Osteoblast (primary cell): ENCODE measurements at regions not wholly inside any gene's neighbourhood (a gene's known extent, or its start where the extent isn't known, plus 50 kb on each side); places are given as distances from the start of the nearest gene placed in this dataset.

Experiments
- DNase-seq: peaks from one replicate; pipeline ENCODE4 v3.0.0; 2011; ENCODE audit warnings: low spot score, mixed read lengths; ENCODE audit not compliant: insufficient read length; ENCODE audit errors: missing footprints
- H2AFZ ChIP-seq: 2 replicates; pipeline ENCODE4 v1.6.0; 2011; ENCODE audit warnings: mild to moderate bottlenecking, low read length
- H3K27ac ChIP-seq: 2 replicates; pipeline ENCODE4 v1.5.1; 2011; ENCODE audit warnings: mild to moderate bottlenecking, low read depth, low read length, moderate library complexity
- H3K27me3 ChIP-seq: 2 replicates; pipeline ENCODE4 v1.6.0; 2012; ENCODE audit warnings: mild to moderate bottlenecking, control low read depth, inconsistent platforms, low read length, moderate library complexity; ENCODE audit not compliant: insufficient read depth
- H3K36me3 ChIP-seq: 2 replicates; pipeline ENCODE4 v1.5.1; 2011; ENCODE audit warnings: mild to moderate bottlenecking, low read length, control low read depth, moderate library complexity; ENCODE audit not compliant: insufficient read depth
- H3K4me1 ChIP-seq: 2 replicates; pipeline ENCODE4 v1.5.1; 2011; ENCODE audit warnings: mild to moderate bottlenecking, low read length, control low read depth, moderate library complexity; ENCODE audit not compliant: insufficient read depth
- H3K4me2 ChIP-seq: 2 replicates; pipeline ENCODE4 v1.6.0; 2011; ENCODE audit warnings: mild to moderate bottlenecking, low read length; ENCODE audit not compliant: insufficient read depth
- H3K4me3 ChIP-seq: fragments of 200-600 bp; sonication (generic); 3 replicates; pipeline ENCODE4 v1.5.1; 2012; ENCODE audit warnings: mild to moderate bottlenecking, low read length, inconsistent platforms; ENCODE audit not compliant: insufficient read depth
- H3K79me2 ChIP-seq: 2 replicates; pipeline ENCODE4 v1.6.0; 2012; ENCODE audit warnings: mild to moderate bottlenecking, low read length, control low read depth, inconsistent platforms; ENCODE audit not compliant: insufficient read depth
- H3K9me3 ChIP-seq: 2 replicates; pipeline ENCODE4 v1.5.1; 2011; ENCODE audit warnings: low read depth, low read length, control low read depth
- H4K20me1 ChIP-seq: 2 replicates; pipeline ENCODE4 v1.6.0; 2012; ENCODE audit warnings: mild to moderate bottlenecking, low read length, control low read depth; ENCODE audit not compliant: insufficient read depth
- TF ChIP-seq, protein P1 (sequence below): IDR thresholded peaks from 2 replicates; pipeline ENCODE4 v1.5.1; 2011; ENCODE audit warnings: mild to moderate bottlenecking, low read depth, low read length, moderate library complexity; ENCODE audit errors: extremely low read depth

DNA sequence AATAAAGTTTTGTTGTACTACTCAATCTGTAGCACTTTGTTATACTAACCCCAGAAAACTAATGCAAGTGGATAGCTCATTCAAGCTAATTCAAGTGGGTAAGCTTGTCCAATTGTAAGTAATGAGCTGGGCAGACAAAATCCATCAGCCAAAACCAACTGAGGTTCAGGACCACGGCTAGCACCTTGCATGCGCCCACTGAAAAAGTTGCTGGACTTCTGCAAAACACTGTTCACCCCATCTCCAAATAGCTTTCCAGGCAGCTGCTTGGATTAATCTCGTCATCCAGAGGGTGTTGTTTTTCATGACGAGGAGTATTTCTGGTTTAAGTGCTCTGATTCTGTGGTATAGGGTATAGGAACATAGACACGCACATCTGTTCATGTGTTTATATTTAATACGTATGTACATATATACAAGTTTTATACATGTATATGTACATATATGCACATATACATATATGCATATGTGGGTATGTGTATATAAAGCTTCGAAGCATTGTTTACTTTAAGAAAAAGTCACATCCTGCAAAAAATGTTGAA, 307.5 kb downstream of the GALR1 start:
- no peak for DNase-seq

DNA sequence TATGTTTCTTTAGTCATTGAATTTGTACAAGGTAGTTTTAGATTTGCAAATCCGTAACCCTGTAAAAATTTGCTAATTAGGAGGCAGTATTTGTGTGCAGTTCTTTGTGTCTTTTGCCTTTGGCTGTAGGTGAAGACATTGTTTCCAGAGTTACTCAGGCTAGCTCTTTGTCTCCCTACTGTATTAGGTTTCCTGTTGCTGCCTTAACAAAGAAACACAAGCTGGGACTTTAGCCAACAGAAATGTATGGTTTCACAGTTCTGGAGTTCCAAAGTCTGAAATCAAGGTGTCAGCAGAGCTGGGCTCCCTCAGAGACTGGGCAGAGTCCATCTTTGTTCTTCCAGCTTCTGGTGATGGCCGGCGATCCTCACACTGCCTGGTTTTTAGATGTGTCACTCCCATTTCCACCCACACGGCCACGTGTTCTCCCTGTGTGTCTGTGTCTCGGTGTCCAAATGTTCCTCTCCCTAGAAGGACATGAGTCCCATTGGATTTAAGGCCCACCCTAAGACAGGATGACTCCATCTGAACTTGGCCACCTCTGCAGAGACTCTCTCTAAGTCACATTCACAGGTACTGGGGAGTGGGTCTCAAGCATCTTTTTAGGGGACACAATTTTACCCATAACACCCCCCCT, 309.7 kb downstream of the GALR1 start:
- DNase-seq: no peak
- H3K4me2 ChIP-seq: no peak overlapping the region
- no peaks in the 10 kb centered on the region for H3K79me2 ChIP-seq
- H3K4me1 ChIP-seq: no peaks in the 10 kb centered on the region
- H2AFZ ChIP-seq: no peak overlapping the region
- H3K27ac ChIP-seq: no peak overlapping the region
- no peak overlapping the region for H3K4me3 ChIP-seq
- no peaks in the 10 kb centered on the region for H3K9me3 ChIP-seq
- H4K20me1 ChIP-seq: no peaks in the 10 kb centered on the region
- no peaks in the 10 kb centered on the region for H3K27me3 ChIP-seq
- H3K36me3 ChIP-seq: no peaks in the 10 kb centered on the region
- TF ChIP-seq, protein P1, sequence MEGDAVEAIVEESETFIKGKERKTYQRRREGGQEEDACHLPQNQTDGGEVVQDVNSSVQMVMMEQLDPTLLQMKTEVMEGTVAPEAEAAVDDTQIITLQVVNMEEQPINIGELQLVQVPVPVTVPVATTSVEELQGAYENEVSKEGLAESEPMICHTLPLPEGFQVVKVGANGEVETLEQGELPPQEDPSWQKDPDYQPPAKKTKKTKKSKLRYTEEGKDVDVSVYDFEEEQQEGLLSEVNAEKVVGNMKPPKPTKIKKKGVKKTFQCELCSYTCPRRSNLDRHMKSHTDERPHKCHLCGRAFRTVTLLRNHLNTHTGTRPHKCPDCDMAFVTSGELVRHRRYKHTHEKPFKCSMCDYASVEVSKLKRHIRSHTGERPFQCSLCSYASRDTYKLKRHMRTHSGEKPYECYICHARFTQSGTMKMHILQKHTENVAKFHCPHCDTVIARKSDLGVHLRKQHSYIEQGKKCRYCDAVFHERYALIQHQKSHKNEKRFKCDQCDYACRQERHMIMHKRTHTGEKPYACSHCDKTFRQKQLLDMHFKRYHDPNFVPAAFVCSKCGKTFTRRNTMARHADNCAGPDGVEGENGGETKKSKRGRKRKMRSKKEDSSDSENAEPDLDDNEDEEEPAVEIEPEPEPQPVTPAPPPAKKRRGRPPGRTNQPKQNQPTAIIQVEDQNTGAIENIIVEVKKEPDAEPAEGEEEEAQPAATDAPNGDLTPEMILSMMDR: no peak

More for the DNA sequence above, 307.5 kb downstream of the GALR1 start:
- Histone ChIP-seq H3K4me2 (no peak overlapping the region), H3K4me3 (no peak overlapping the region), H3K27me3 (no peaks in the 10 kb centered on the region), H4K20me1 (no peaks in the 10 kb centered on the region), H3K79me2 (no peaks in the 10 kb centered on the region), H3K4me1 (no peaks in the 10 kb centered on the region), H3K9me3 (no peaks in the 10 kb centered on the region), H3K27ac (no peak overlapping the region), H2AFZ (no peak overlapping the region), H3K36me3 (no peaks in the 10 kb centered on the region)
- TF ChIP-seq, protein P1: no peak

DNA sequence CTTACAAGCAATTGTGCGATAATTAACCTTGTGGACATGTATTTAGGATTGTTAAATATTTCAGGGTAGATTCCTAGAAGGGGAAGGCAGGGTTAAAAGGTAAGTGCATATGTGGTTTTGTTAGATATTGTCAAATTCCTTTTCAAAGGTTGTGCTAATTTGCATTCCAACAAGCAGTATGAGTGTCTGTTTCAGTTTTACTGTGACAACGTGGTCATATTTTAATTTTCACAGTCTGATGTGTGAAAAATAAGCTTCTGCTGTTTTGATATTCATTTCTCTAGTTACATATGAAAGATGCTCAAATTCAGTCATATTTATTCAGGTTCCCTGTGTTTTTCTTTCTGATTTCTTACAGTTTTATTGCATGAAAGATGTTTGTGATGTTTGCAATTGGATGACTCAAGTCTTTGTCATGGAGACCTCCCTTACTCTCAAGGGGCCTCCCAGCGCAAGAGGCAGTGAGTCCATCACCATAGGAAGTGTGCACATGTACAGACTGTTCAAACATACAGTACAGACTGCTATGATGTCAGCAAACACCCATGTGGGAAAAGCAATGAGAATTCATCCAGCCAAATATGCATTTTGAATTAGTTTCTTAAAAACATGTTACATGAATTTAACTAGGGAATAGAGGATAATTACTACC, 310.8 kb downstream of the GALR1 start:
- no peak for DNase-seq
- Histone ChIP-seq H3K79me2 (no peaks in the 10 kb centered on the region), H3K4me2 (no peak overlapping the region), H3K9me3 (no peaks in the 10 kb centered on the region), H3K4me1 (no peaks in the 10 kb centered on the region), H3K27me3 (no peaks in the 10 kb centered on the region), H3K36me3 (no peaks in the 10 kb centered on the region), H4K20me1 (no peaks in the 10 kb centered on the region), H3K27ac (no peak overlapping the region), H2AFZ (no peak overlapping the region), H3K4me3 (no peak overlapping the region)
- TF ChIP-seq, protein P1: no peak

DNA sequence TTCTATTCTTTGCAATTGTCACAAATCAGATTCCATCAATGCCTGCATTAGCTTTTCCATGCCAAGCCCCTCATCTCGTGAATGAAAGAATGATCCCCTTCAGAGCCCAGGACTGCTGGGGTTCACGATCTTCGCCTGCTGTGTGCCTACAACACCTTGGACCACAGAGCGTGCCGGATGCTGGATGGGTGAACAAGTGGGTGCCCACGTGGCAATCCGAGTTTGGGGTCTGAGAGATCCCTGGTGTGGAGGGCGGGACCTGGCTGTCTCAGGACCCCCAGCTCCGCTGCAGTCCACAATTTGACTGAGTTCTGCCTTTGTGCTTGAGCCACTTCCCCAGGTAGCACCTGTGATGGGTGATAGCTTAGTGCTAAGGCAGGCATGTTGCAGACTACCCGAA, 317.0 kb downstream of the GALR1 start:
- H3K4me3 ChIP-seq: no peak overlapping the region
- H3K27me3 ChIP-seq: no peaks in the 10 kb centered on the region
- H2AFZ ChIP-seq: no peak overlapping the region
- H4K20me1 ChIP-seq: no peaks in the 10 kb centered on the region
- H3K4me1 ChIP-seq: no peaks in the 10 kb centered on the region
- H3K9me3 ChIP-seq: no peaks in the 10 kb centered on the region
- no peak for DNase-seq
- TF ChIP-seq, protein P1: no peak
- no peak overlapping the region for H3K27ac ChIP-seq
- no peaks in the 10 kb centered on the region for H3K79me2 ChIP-seq
- H3K36me3 ChIP-seq: no peaks in the 10 kb centered on the region
- H3K4me2 ChIP-seq: no peak overlapping the region
